ENCODE measurements at regions not wholly inside any gene's neighbourhood (a gene's known extent, or its start where the extent isn't known, plus 50 kb on each side); places are given as distances from the start of the nearest gene placed in this dataset.

DNA sequence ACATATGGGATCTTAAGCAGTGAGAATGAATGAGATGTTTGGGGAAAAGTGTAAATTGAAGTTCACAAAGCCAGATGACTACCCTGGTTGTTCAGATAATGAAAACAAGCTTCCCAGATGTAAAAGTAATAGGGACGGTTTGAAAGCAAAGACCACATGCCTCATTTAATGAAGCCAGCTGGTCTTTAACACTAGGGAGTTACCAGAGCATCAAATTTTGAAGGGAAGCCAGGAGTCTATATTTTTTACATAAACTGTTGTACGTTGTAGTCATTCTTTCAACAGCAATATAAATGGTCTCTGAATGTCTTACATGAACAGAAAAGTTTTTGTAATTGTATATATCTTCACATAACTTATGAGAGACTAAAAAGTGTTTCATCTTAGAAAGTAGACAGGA, 2604.5 kb upstream of the PCDH20 start:
- Histone ChIP-seq H3K27me3 (ENCODE audit: insufficient read depth, low read length) (no peaks in the 10 kb centered on the region), H3K9me3 (ENCODE audit: insufficient read depth, low read depth, low read length) (no peaks in the 10 kb centered on the region), H3K4me1 (ENCODE audit: insufficient read depth, low read length) (no peaks in the 10 kb centered on the region), H3K27ac (ENCODE audit: low read length) (no peak overlapping the region), H3K4me3 (ENCODE audit: low read length) (no peak overlapping the region), H3K9ac (ENCODE audit: low read depth, low read length) (no peak overlapping the region), H3K36me3 (ENCODE audit: insufficient read depth, low read depth, low read length) (no peaks in the 10 kb centered on the region)

DNA sequence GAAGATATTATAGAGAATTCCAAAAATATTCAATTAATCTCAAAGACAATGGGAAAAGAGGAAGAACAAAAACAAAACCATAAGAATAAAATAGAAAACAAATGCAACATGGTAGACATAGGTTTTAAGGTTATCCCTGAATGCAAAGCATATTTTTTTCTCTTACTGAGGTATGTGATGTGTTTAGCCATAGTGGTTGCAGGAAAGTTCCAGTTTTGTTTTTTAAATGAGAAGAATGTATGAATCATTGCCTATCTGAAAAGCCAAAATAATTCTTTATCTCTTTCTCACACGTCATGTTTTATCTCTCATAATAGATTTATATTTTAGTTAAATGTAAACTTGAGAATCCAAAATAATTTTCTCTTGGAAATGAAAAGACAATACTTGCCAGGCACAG, 2591.7 kb upstream of the PCDH20 start:
- no peaks in the 10 kb centered on the region for H3K36me3 ChIP-seq (ENCODE audit: insufficient read depth, low read depth, low read length)
- no peaks in the 10 kb centered on the region for H3K4me1 ChIP-seq (ENCODE audit: insufficient read depth, low read length)
- no peaks in the 10 kb centered on the region for H3K27me3 ChIP-seq (ENCODE audit: insufficient read depth, low read length)
- H3K4me3 ChIP-seq (ENCODE audit: low read length) = no peak overlapping the region
- H3K27ac ChIP-seq (ENCODE audit: low read length) = no peak overlapping the region
- H3K9ac ChIP-seq (ENCODE audit: low read depth, low read length) = no peak overlapping the region
- no peaks in the 10 kb centered on the region for H3K9me3 ChIP-seq (ENCODE audit: insufficient read depth, low read depth, low read length)

DNA sequence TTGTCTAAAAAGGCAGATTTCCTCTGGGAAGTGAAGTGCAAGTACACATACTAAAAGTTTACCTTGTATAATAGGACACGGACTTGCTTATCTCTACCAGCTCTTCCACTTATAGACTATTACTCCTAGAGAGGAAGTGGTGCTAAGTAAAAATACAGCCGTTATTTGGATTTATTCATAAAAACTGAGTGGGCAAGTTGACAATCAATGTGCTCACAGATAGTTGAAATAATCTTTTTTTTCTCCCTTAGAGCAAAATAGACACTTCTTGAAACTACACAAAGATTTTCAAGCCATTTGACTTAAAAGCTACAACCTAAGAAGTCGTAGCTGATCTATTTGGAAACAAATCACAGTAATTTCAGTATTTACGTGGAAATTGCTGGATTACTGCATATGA, 2584.7 kb upstream of the PCDH20 start:
- H3K9me3 ChIP-seq (ENCODE audit: insufficient read depth, low read depth, low read length) = no peaks in the 10 kb centered on the region
- H3K4me3 ChIP-seq (ENCODE audit: low read length) = no peak overlapping the region
- no peaks in the 10 kb centered on the region for H3K4me1 ChIP-seq (ENCODE audit: insufficient read depth, low read length)

DNA sequence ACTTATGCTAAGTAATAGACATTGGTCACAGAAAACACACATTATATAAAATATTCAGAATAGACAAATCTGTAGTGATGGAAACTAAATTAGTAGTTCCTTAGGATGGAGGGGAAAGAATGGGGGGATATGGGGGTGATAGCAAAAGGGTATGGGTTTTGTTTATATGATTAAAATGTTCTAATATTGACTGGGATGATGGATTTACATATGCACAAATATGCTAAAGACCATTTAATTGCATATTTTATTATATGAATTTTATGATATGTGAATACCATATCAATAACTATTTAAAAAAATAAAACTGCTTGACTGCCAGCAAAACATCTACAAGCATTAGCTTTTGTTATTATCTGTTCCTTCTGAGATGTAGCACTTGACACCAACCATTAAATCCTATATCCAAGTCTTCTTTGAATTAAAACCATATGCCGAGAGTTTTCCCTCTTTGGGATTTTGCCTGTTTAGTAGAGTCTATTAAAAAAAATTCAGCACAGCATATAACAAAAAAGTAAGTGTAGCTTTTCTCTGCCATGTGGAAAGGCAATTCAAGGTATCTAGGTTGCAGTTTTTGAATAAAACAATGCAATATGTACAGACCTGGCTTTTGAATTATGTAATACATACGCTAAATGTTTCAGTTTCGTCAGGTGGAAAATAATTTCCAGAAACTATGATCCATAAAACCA, 2584.1 kb upstream of the PCDH20 start:
- H3K9ac ChIP-seq (ENCODE audit: low read depth, low read length) = no peak overlapping the region
- no peak overlapping the region for H3K27ac ChIP-seq (ENCODE audit: low read length)
- H3K27me3 ChIP-seq (ENCODE audit: insufficient read depth, low read length) = no peaks in the 10 kb centered on the region
- H3K4me1 ChIP-seq (ENCODE audit: insufficient read depth, low read length) = no peaks in the 10 kb centered on the region
- H3K9me3 ChIP-seq (ENCODE audit: insufficient read depth, low read depth, low read length) = no peaks in the 10 kb centered on the region
- H3K4me3 ChIP-seq (ENCODE audit: low read length) = no peak overlapping the region
- H3K36me3 ChIP-seq (ENCODE audit: insufficient read depth, low read depth, low read length) = no peaks in the 10 kb centered on the region

More for the DNA sequence above, 2584.7 kb upstream of the PCDH20 start:
- Histone ChIP-seq H3K27ac (ENCODE audit: low read length) (no peak overlapping the region), H3K9ac (ENCODE audit: low read depth, low read length) (no peak overlapping the region), H3K36me3 (ENCODE audit: insufficient read depth, low read depth, low read length) (no peaks in the 10 kb centered on the region), H3K27me3 (ENCODE audit: insufficient read depth, low read length) (no peaks in the 10 kb centered on the region)

DNA sequence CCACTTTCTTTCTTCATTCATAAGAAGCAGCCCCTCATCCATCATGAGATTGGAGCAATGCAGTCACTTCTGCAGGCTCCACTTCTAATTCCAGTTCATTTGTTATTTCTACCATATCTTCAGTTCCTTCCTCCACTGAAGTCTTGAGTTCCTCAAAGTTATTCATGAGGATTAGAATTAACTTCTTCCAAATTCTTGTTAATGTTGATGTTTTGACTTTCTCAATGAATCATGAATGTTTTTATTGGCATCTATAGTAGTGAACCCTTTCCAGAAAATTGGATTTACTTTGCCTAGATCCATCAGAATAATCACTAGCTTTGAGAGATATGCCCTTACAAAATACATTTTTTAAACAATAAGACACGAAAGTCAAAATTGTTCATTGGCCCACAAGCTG, 2567.7 kb upstream of the PCDH20 start:
- Histone ChIP-seq H3K36me3 (ENCODE audit: insufficient read depth, low read depth, low read length) (no peaks in the 10 kb centered on the region), H3K27ac (ENCODE audit: low read length) (no peak overlapping the region), H3K27me3 (ENCODE audit: insufficient read depth, low read length) (no peaks in the 10 kb centered on the region), H3K4me1 (ENCODE audit: insufficient read depth, low read length) (no peaks in the 10 kb centered on the region), H3K9ac (ENCODE audit: low read depth, low read length) (no peak overlapping the region), H3K4me3 (ENCODE audit: low read length) (no peak overlapping the region), H3K9me3 (ENCODE audit: insufficient read depth, low read depth, low read length) (no peaks in the 10 kb centered on the region)

DNA sequence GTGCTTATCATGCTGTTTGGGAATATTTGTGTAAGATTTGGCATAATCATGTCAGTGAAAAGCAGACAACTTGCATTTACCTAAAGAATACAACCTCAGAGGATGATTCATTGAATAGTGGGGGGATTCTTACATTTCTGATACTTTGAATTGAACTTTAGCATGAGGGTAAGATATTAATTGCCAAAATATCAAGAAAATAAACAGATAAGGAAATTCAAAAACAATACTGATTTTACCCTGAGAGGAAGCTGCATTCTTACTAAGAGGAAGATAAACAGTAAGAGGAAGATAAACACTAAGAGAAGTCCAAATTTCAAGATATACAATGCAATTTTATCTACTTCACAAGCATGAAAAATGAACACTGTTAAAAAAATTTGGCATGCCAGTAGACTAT, 2564.3 kb upstream of the PCDH20 start:
- no peaks in the 10 kb centered on the region for H3K4me1 ChIP-seq (ENCODE audit: insufficient read depth, low read length)
- no peaks in the 10 kb centered on the region for H3K27me3 ChIP-seq (ENCODE audit: insufficient read depth, low read length)
- no peak overlapping the region for H3K4me3 ChIP-seq (ENCODE audit: low read length)
- no peak overlapping the region for H3K27ac ChIP-seq (ENCODE audit: low read length)
- H3K9me3 ChIP-seq (ENCODE audit: insufficient read depth, low read depth, low read length) = no peaks in the 10 kb centered on the region
- H3K36me3 ChIP-seq (ENCODE audit: insufficient read depth, low read depth, low read length) = no peaks in the 10 kb centered on the region
- H3K9ac ChIP-seq (ENCODE audit: low read depth, low read length) = no peak overlapping the region

DNA sequence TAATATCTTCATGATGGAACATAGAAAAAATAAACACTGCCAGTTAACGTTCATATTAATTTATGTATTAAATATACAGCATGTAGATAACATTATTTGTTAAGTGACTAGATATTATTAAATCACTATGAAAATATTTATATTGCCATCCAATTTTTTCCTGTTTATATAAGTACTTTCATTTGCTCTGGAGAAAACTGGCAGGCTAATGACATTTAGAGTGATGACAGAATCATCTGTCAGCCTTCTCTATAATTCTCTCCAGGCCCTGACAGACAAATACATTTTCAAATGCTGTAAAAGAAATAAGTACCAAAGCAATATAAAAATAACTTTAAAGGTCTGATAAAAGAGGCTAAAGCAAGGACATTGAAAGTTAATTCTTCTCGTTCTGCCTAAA, 2556.7 kb upstream of the PCDH20 start:
- Histone ChIP-seq H3K4me1 (ENCODE audit: insufficient read depth, low read length) (no peaks in the 10 kb centered on the region), H3K27ac (ENCODE audit: low read length) (no peak overlapping the region), H3K27me3 (ENCODE audit: insufficient read depth, low read length) (no peaks in the 10 kb centered on the region), H3K9ac (ENCODE audit: low read depth, low read length) (no peak overlapping the region), H3K4me3 (ENCODE audit: low read length) (no peak overlapping the region), H3K9me3 (ENCODE audit: insufficient read depth, low read depth, low read length) (no peaks in the 10 kb centered on the region), H3K36me3 (ENCODE audit: insufficient read depth, low read depth, low read length) (no peaks in the 10 kb centered on the region)

DNA sequence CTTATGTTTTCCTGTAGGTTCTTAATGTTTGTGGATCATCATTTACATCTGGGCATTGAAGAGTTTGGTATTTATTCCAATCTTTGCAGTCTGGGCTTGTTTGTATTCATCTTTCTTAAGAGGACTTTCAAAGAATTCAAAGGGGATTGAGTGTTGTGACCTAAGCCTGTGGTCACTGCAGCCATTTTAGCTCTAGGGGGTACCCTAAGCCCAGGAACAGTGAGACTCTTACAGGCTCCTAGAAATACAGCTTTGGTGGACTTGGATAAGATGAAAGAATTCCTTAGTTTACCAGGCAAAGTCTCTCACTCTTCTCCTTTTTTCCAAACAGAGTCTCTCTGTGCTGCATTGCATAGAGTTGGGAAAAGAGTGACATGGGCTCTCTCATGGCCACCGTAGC, 2539.0 kb upstream of the PCDH20 start:
- H3K9me3 ChIP-seq (ENCODE audit: insufficient read depth, low read depth, low read length) = no peaks in the 10 kb centered on the region
- no peaks in the 10 kb centered on the region for H3K36me3 ChIP-seq (ENCODE audit: insufficient read depth, low read depth, low read length)
- H3K27me3 ChIP-seq (ENCODE audit: insufficient read depth, low read length) = no peaks in the 10 kb centered on the region
- H3K4me1 ChIP-seq (ENCODE audit: insufficient read depth, low read length) = no peaks in the 10 kb centered on the region
- no peak overlapping the region for H3K9ac ChIP-seq (ENCODE audit: low read depth, low read length)
- no peak overlapping the region for H3K4me3 ChIP-seq (ENCODE audit: low read length)
- H3K27ac ChIP-seq (ENCODE audit: low read length) = no peak overlapping the region

DNA sequence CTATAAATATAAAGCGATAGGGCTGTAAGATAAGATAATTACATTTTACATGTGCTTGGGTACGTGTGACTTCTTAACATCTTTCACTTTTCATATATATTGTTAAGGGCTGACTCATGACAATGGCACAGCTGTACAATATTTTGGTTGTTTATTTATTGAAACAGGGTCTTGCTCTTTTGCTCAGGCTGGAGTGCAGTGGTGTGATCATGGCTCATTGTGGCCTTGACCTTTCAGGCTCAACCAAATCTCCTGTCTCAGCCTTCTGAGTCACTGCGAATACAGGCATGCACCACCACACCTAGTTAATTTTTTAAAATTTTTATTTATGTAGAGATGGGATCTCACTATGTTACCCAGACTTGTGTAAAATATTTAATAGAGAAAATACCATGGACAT, 2532.4 kb upstream of the PCDH20 start:
- no peak overlapping the region for H3K27ac ChIP-seq (ENCODE audit: low read length)
- H3K9me3 ChIP-seq (ENCODE audit: insufficient read depth, low read depth, low read length) = no peaks in the 10 kb centered on the region
- no peaks in the 10 kb centered on the region for H3K4me1 ChIP-seq (ENCODE audit: insufficient read depth, low read length)
- H3K4me3 ChIP-seq (ENCODE audit: low read length) = no peak overlapping the region
- H3K36me3 ChIP-seq (ENCODE audit: insufficient read depth, low read depth, low read length) = no peaks in the 10 kb centered on the region
- H3K9ac ChIP-seq (ENCODE audit: low read depth, low read length) = no peak overlapping the region
- no peaks in the 10 kb centered on the region for H3K27me3 ChIP-seq (ENCODE audit: insufficient read depth, low read length)

DNA sequence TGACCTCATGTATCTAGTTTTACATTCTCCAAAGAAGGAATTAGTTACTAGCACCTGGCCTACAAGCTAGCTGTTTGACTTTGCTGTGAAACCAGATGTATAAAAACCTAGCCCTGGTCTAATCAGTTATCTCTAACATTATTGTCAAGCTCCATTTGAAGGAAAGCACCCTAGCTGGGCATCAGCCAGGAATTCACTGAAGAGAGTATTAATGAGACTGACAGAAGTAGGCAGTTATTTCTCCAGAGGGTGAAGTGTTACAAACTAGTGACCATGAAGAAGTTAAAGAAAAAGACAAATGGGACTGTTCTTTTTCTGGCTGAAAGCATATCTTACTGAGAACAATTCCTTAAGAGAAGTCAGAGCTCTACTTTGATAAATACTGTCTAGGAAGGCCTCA, 2529.3 kb upstream of the PCDH20 start:
- no peaks in the 10 kb centered on the region for H3K9me3 ChIP-seq (ENCODE audit: insufficient read depth, low read depth, low read length)
- no peak overlapping the region for H3K4me3 ChIP-seq (ENCODE audit: low read length)
- H3K36me3 ChIP-seq (ENCODE audit: insufficient read depth, low read depth, low read length) = no peaks in the 10 kb centered on the region
- H3K4me1 ChIP-seq (ENCODE audit: insufficient read depth, low read length) = no peaks in the 10 kb centered on the region
- no peak overlapping the region for H3K27ac ChIP-seq (ENCODE audit: low read length)
- H3K9ac ChIP-seq (ENCODE audit: low read depth, low read length) = no peak overlapping the region
- no peaks in the 10 kb centered on the region for H3K27me3 ChIP-seq (ENCODE audit: insufficient read depth, low read length)

DNA sequence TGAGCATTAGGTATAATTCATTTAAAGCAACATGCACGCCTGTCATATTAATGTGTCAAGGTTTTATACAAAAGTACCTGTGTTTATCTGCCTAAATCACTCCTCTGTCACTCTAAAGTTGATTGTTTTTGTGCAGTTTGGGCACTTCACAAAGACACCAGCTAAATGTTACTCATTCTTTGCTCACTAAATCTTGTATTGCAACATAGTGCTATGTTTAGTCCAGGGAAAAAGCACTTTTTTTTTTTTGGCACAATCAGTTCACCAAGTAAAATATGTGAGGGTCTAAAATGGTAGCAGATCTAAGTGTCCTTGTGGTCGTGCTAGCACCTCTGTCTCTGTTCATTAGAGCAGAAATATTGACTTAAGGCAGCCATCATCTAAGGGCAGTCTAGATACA, 2526.7 kb upstream of the PCDH20 start:
- H3K4me1 ChIP-seq (ENCODE audit: insufficient read depth, low read length) = no peaks in the 10 kb centered on the region
- H3K9ac ChIP-seq (ENCODE audit: low read depth, low read length) = no peak overlapping the region
- H3K4me3 ChIP-seq (ENCODE audit: low read length) = no peak overlapping the region
- no peaks in the 10 kb centered on the region for H3K9me3 ChIP-seq (ENCODE audit: insufficient read depth, low read depth, low read length)
- no peaks in the 10 kb centered on the region for H3K36me3 ChIP-seq (ENCODE audit: insufficient read depth, low read depth, low read length)
- H3K27ac ChIP-seq (ENCODE audit: low read length) = no peak overlapping the region
- no peaks in the 10 kb centered on the region for H3K27me3 ChIP-seq (ENCODE audit: insufficient read depth, low read length)

DNA sequence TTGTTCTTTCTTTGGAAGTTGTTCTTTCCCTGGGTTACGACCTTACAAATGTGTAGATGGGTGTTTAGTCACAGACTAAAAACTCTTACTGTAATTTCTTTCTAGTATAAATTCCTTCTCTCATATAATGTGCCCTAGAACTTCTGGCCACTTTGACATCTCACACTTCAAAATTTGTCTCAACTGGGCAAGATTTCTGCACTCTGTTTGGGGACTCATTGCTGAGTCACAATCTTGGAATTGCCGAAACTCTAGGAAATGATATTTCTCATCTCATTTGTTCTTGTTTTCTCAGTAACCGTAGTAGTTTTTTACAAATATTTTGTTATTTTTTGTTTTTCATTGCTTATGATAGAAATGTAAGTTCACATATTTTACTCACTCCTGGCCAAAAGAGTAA, 2523.2 kb upstream of the PCDH20 start:
- H3K9me3 ChIP-seq (ENCODE audit: insufficient read depth, low read depth, low read length) = no peaks in the 10 kb centered on the region
- H3K4me1 ChIP-seq (ENCODE audit: insufficient read depth, low read length) = no peaks in the 10 kb centered on the region

More for the DNA sequence above, 2523.2 kb upstream of the PCDH20 start:
- Histone ChIP-seq H3K9ac (ENCODE audit: low read depth, low read length) (no peak overlapping the region), H3K27me3 (ENCODE audit: insufficient read depth, low read length) (no peaks in the 10 kb centered on the region), H3K4me3 (ENCODE audit: low read length) (no peak overlapping the region), H3K27ac (ENCODE audit: low read length) (no peak overlapping the region), H3K36me3 (ENCODE audit: insufficient read depth, low read depth, low read length) (no peaks in the 10 kb centered on the region)
